ENCODE measurements at regions not wholly inside any gene's neighbourhood (a gene's known extent, or its start where the extent isn't known, plus 50 kb on each side); places are given as distances from the start of the nearest gene placed in this dataset.

- no peak overlapping the region for H3K4me3 ChIP-seq (replicated peaks; ENCODE audit: low read depth, low read length)
- no peak for TF ChIP-seq CTCF (IDR thresholded peaks at IDR 0.05; ENCODE audit: low read depth, low read length, missing control alignments)
- no peak for DNase-seq (ENCODE audit: extremely low read depth, low read depth)
Observed at GRCh38 chr10:59019603-59020002, 156.8 kb upstream of the PHYHIPL start.

GRCh38 chr10:59020502-59020901 lies 155.9 kb upstream of the PHYHIPL start:
- DNase-seq (ENCODE audit: extremely low read depth, low read depth): no peak
- H3K4me3 ChIP-seq (replicated peaks; ENCODE audit: low read depth, low read length): no peak overlapping the region
- TF ChIP-seq CTCF (IDR thresholded peaks at IDR 0.05; ENCODE audit: low read depth, low read length, missing control alignments): no peak

GRCh38 chr10:59025981-59026765 lies 150.3 kb upstream of the PHYHIPL start:
- TF ChIP-seq CTCF (IDR thresholded peaks at IDR 0.05; ENCODE audit: low read depth, low read length, missing control alignments): no peak
- DNase-seq (ENCODE audit: extremely low read depth, low read depth): no peak
- H3K4me3 ChIP-seq (replicated peaks; ENCODE audit: low read depth, low read length): no peak overlapping the region

- TF ChIP-seq CTCF (IDR thresholded peaks at IDR 0.05; ENCODE audit: low read depth, low read length, missing control alignments): no peak
- no peak for DNase-seq (ENCODE audit: extremely low read depth, low read depth)
- H3K4me3 ChIP-seq (replicated peaks; ENCODE audit: low read depth, low read length): no peak overlapping the region
Observed at GRCh38 chr10:59027975-59028655, 148.3 kb upstream of the PHYHIPL start.

GRCh38 chr10:59033622-59034021 lies 142.8 kb upstream of the PHYHIPL start:
- no peak for DNase-seq (ENCODE audit: extremely low read depth, low read depth)
- no peak for TF ChIP-seq CTCF (IDR thresholded peaks at IDR 0.05; ENCODE audit: low read depth, low read length, missing control alignments)
- H3K4me3 ChIP-seq (replicated peaks; ENCODE audit: low read depth, low read length): no peak overlapping the region

- DNase-seq (ENCODE audit: extremely low read depth, low read depth): no peak
- H3K4me3 ChIP-seq (replicated peaks; ENCODE audit: low read depth, low read length): no peak overlapping the region
- no peak for TF ChIP-seq CTCF (IDR thresholded peaks at IDR 0.05; ENCODE audit: low read depth, low read length, missing control alignments)
Observed at GRCh38 chr10:59036311-59037017, 140.0 kb upstream of the PHYHIPL start.

Data from HFF-Myc (cell line).